MM.1S (cell line): ENCODE measurements at regions not wholly inside any gene's neighbourhood (a gene's known extent, or its start where the extent isn't known, plus 50 kb on each side); places are given as distances from the start of the nearest gene placed in this dataset.

Experiments used
- CTCF ChIP-seq: fragments of 300-600 bp; sonication (generic); IDR thresholded peaks from 2 replicates; pipeline ENCODE4 v1.5.1; 2016; ENCODE audit warnings: antibody characterized with exemption, low read length, mixed read lengths
- EZH2 ChIP-seq: fragments of 300-600 bp; sonication (generic); optimal IDR thresholded peaks from 2 replicates; pipeline ENCODE3; 2017; ENCODE audit warnings: low read depth, mild to moderate bottlenecking, antibody characterized with exemption, low read length, mixed read lengths
- EZH2phosphoT487 ChIP-seq: fragments of 300-600 bp; sonication (generic); IDR thresholded peaks from 2 replicates; pipeline ENCODE4 v1.6.1; 2018; ENCODE audit warnings: antibody characterized with exemption, low read length

- TF ChIP-seq CTCF (no peak), EZH2 (no peak), EZH2phosphoT487 (no peak)
Measured at GRCh38 chr6:44682987-44683779, 295.7 kb downstream of the CDC5L start.
